SW 1271 (cell line): ENCODE measurements at regions not wholly inside any gene's neighbourhood (a gene's known extent, or its start where the extent isn't known, plus 50 kb on each side); places are given as distances from the start of the nearest gene placed in this dataset.

Source experiments
- DNase-seq, 2 experiments: peaks; one replicate each; lab custom pipeline; 2025; lab: John Stamatoyannopoulos, UW

GRCh38 chr1:8115031-8115768 is 89.1 kb upstream of the ERRFI1 start:
- DNase-seq: no peak

- DNase-seq: no peak
Measured at GRCh38 chr1:8113262-8114220, 87.4 kb upstream of the ERRFI1 start.

- no peak for DNase-seq
Measured at GRCh38 chr1:8112611-8113261, 86.6 kb upstream of the ERRFI1 start.

- DNase-seq: no peak
Measured at GRCh38 chr1:8111560-8111959, 85.5 kb upstream of the ERRFI1 start.

GRCh38 chr1:8109216-8109615 is 83.1 kb upstream of the ERRFI1 start:
- no peak for DNase-seq

GRCh38 chr1:8107897-8108296 is 81.8 kb upstream of the ERRFI1 start:
- DNase-seq: no peak

- DNase-seq: no peak
Measured at GRCh38 chr1:8104278-8105236, 78.4 kb upstream of the ERRFI1 start.

- DNase-seq: no peak
Measured at GRCh38 chr1:8097908-8098307, 71.8 kb upstream of the ERRFI1 start.

- DNase-seq: peak; percentile 79 to 97
Measured at GRCh38 chr1:8097077-8097799, 71.1 kb upstream of the ERRFI1 start.

- DNase-seq: peak; percentile 75 to 96
Measured at GRCh38 chr1:8096105-8097011, 70.2 kb upstream of the ERRFI1 start.

- DNase-seq: no peak
Measured at GRCh38 chr1:8095584-8095983, 69.5 kb upstream of the ERRFI1 start.

- DNase-seq: no peak
Measured at GRCh38 chr1:8094481-8095241, 68.6 kb upstream of the ERRFI1 start.

GRCh38 chr1:8093221-8093980 is 67.3 kb upstream of the ERRFI1 start:
- no peak for DNase-seq

- DNase-seq: no peak
Measured at GRCh38 chr1:8092657-8093056, 66.5 kb upstream of the ERRFI1 start.

GRCh38 chr1:8091691-8092090 is 65.6 kb upstream of the ERRFI1 start:
- DNase-seq: no peak

GRCh38 chr1:8090241-8090702 is 64.2 kb upstream of the ERRFI1 start:
- DNase-seq: peak; percentile 61 to 77

GRCh38 chr1:8089535-8090228 is 63.6 kb upstream of the ERRFI1 start:
- DNase-seq: no peak
